ENCODE measurements at regions not wholly inside any gene's neighbourhood (a gene's known extent, or its start where the extent isn't known, plus 50 kb on each side); places are given as distances from the start of the nearest gene placed in this dataset.

DNA sequence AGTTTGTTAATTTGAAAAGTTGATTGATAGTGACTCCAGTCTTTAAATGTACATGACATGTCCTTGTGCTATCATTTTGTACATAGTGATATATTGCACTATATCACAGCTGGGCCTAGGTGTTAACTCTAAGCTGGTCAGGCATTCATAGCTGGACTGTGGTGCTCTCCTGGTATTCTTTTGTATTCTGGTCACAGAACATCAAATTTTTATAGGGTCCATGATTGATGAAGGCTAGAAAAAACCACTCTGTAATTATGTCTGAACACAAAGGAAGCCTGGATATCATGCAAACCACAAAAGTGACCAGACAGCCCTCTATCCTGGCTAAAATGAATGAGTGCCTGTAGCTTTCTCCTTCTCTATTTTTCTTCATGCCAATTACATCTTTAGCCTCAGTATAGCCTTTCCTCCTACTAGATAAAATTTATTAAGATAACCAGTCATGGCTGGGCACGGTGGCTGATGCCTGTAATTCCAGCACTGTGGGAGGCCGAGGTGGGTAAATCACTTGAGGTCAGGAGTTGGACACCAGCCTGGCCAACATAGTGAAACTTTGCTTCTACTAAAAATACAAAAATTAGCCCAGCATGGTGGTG, 134.9 kb upstream of the B3GALT2 start:
- no peaks in the 10 kb centered on the region for H3K4me1 ChIP-seq (ENCODE audit: insufficient read depth, low read length)
- no peak overlapping the region for H3K4me3 ChIP-seq (ENCODE audit: low read length)
- H3K9me3 ChIP-seq (ENCODE audit: low read depth, low read length) = peaks cover 13% of the 10 kb centered on the region
- no peaks in the 10 kb centered on the region for H3K27me3 ChIP-seq (ENCODE audit: insufficient read depth, low read length)

DNA sequence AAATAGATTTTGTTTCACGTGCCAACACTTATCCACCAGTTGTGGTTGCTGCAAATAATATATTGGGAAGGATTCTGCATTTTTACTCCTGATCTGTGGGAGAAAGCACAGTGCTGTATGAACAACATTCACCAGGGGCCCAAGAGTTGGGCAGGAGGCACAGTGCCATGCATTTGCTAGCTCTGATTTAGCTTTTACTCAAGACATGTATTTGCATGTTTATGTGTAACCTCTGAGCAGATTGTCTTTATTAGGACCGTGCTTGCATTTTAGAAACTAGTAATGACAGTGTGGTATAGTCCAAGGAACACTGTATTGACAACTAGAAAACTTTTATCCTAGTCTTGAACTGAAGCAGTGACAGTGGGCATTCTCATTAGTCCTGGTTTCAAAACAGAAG, 133.9 kb upstream of the B3GALT2 start:
- Histone ChIP-seq H3K4me3 (ENCODE audit: low read length) (no peak overlapping the region), H3K9me3 (ENCODE audit: low read depth, low read length) (peaks cover 13% of the 10 kb centered on the region), H3K4me1 (ENCODE audit: insufficient read depth, low read length) (no peaks in the 10 kb centered on the region), H3K27me3 (ENCODE audit: insufficient read depth, low read length) (no peaks in the 10 kb centered on the region)

DNA sequence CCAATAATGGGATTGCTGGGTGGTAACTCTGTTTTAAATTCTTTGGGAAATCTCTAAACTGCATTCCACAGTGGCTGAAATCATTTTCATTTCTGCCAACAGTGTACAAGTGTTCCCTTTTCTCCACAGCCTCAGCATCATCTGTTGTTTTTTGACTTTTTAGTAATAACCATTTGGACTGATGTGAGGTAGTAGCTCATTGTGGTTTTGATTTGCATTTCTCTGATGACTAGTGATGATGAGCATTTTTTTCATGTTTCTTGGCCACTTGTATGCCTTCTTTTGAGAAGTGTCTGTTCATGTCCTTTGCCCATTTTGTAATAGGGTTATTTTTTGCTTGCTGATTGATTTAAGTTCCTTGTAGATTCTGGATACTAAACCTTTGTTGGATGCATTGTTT, 131.9 kb upstream of the B3GALT2 start:
- H3K4me3 ChIP-seq (ENCODE audit: low read length) = no peak overlapping the region
- no peaks in the 10 kb centered on the region for H3K4me1 ChIP-seq (ENCODE audit: insufficient read depth, low read length)
- no peaks in the 10 kb centered on the region for H3K27me3 ChIP-seq (ENCODE audit: insufficient read depth, low read length)
- peaks cover 13% of the 10 kb centered on the region for H3K9me3 ChIP-seq (ENCODE audit: low read depth, low read length)

DNA sequence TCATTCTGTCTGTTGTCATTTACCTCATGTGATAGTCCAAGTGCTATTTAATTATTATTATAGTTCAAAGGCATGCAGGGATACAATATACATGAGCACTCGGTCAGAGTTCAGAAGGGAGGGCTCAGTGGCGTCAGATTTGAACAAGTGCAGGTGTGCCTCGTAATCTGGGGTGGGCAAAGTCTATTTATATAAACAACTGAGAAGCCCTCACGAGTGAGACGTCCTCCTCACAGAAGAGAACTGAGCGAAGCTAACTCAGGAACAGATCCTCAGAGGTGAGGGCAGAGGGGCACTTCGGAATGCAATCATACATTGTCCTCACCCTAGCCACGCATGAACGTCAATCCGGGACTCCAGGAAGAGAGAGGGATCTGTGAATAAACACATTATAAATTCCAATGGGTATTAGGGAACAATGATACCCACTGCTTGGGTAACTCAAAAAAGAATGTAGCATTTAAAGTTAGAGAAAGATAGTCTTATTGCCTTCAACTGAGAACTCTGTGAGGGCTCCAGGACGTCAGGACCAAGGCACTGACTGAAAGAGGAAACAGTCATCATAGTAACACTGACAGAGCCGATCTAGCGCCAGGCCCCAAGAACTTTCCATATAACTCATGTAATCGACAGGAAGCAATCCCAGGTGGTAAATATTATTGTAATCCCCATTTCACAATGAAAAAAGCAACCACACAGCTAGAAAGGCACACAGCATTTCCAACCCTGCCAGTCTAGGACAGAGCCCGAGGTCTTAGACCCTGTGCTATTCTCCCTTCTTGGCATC, 127.1 kb upstream of the B3GALT2 start:
- Histone ChIP-seq H3K27me3 (ENCODE audit: insufficient read depth, low read length) (no peaks in the 10 kb centered on the region), H3K4me3 (ENCODE audit: low read length) (no peak overlapping the region), H3K4me1 (ENCODE audit: insufficient read depth, low read length) (no peaks in the 10 kb centered on the region), H3K9me3 (ENCODE audit: low read depth, low read length) (peaks cover 3% of the 10 kb centered on the region)

DNA sequence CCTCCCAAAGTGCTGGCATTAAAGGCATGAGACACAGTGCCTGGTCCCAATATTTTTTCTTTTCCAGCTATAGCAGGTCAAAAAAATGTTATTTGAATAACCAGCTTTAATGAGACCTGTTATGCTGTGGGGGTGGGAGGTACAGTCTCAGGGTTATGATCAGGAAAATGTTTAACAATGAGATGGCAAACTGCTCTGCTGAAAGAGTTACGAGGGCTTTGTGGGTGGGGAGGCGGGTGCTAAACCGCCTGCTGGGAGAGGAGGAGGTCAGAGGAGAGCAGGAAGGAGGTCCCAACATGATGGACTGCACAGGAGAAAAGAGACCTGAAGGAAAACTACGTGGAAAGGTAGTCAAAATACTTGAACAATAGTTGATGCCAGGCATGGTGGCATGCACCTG, 126.0 kb upstream of the B3GALT2 start:
- Histone ChIP-seq H3K9me3 (ENCODE audit: low read depth, low read length) (no peaks in the 10 kb centered on the region), H3K4me3 (ENCODE audit: low read length) (no peak overlapping the region), H3K4me1 (ENCODE audit: insufficient read depth, low read length) (no peaks in the 10 kb centered on the region), H3K27me3 (ENCODE audit: insufficient read depth, low read length) (no peaks in the 10 kb centered on the region)

DNA sequence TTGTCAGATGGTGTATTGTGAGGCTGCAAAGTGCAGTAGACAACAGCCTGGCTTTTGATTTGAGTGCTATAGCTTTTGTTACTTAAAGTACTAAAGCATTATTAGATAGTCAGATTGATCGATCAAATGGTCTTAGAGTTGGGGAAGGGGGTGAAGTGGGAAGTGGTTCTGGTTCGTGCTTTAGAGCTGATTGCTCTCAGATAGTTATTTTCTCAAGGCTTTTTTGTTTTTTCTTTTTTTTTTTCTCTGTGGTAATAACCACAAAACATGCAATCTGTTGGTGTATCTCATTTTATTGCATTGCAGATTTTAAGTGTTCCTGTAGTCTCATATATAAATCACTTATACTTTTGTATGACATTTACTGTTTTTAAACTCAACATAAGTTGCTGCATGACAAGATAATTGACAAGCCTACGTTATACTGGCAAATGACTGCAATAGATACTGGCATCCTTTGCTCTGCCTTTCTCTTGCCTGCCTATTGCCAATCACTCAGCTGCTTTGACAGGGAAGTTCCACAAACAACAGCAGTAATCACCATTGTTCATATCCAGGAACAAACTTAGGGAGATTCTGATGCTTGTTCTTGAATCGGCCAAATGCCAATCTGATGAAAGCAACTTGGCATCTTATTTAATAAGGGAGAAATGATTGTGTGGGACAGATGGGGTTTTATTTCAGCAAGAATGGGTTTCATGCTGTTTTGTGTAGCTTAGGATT, 125.0 kb upstream of the B3GALT2 start:
- no peak overlapping the region for H3K4me3 ChIP-seq (ENCODE audit: low read length)
- H3K27me3 ChIP-seq (ENCODE audit: insufficient read depth, low read length) = no peaks in the 10 kb centered on the region
- H3K4me1 ChIP-seq (ENCODE audit: insufficient read depth, low read length) = no peaks in the 10 kb centered on the region

DNA sequence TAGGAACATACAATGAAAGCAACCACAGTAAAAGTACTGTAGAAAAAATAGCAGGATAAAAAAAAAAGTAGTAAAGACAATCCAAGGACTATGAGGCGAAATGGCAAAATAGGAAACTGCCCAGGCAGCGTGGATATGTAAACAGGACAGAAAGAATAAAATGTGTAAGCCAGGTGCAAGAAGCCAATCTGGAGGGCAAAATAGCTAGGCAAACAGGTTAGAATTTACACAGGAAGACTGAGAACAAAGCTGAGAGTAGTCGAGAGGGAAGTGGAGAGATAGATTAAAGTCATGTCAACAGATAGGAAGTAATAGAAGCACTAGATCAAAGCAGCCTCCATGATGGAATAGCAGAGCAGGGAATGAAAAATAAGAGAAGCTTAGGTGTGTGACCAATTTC, 124.2 kb upstream of the B3GALT2 start:
- Histone ChIP-seq H3K4me1 (ENCODE audit: insufficient read depth, low read length) (no peaks in the 10 kb centered on the region), H3K9me3 (ENCODE audit: low read depth, low read length) (no peaks in the 10 kb centered on the region), H3K27me3 (ENCODE audit: insufficient read depth, low read length) (no peaks in the 10 kb centered on the region), H3K4me3 (ENCODE audit: low read length) (no peak overlapping the region)

More for the DNA sequence above, 125.0 kb upstream of the B3GALT2 start:
- H3K9me3 ChIP-seq (ENCODE audit: low read depth, low read length) = no peaks in the 10 kb centered on the region

DNA sequence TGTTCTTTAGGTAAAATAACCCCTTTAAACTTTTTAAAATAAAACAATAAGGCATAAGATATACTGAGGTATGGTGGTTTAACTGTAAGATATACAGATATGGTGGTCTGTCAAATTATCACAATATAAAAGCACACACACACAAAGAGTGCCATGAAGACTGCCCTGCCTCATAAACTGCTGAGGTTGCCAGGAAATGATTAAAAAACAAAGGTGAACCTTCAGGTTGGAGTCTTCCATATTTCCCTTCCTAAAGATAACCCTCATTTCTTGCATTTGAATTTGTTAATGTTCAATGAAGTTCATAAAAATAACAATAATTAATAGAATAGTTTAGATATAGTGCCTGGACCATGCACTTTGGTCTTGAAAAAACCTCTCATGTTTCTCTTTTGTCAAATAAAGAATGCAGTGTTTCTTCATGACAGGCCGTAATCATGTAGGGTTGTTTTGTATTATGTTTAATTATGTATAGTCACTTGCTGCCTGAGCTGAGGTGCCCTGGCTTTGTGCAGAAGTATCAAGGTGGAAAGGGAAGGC, 123.6 kb upstream of the B3GALT2 start:
- Histone ChIP-seq H3K4me1 (ENCODE audit: insufficient read depth, low read length) (no peaks in the 10 kb centered on the region), H3K4me3 (ENCODE audit: low read length) (no peak overlapping the region), H3K9me3 (ENCODE audit: low read depth, low read length) (no peaks in the 10 kb centered on the region), H3K27me3 (ENCODE audit: insufficient read depth, low read length) (no peaks in the 10 kb centered on the region)

DNA sequence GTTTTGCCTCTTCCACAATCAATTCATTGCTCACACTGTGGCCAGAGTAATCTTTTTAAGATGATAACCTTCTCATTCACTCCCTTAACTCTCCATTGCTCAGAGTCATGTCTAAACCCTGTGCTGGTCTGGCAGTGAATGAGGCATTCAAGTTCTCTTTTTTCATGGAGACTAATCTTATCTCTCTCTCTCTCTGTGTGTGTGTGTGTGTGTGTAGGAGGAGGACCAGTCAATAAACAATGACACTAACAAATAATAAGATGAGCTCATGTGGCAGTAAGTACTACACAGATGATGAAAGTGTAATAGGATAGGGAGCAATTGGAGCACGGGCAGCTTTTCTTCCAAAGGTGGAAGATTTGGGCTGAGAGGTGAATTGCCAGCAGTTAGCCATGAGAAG, 122.0 kb upstream of the B3GALT2 start:
- Histone ChIP-seq H3K4me3 (ENCODE audit: low read length) (no peak overlapping the region), H3K9me3 (ENCODE audit: low read depth, low read length) (no peaks in the 10 kb centered on the region), H3K4me1 (ENCODE audit: insufficient read depth, low read length) (no peaks in the 10 kb centered on the region), H3K27me3 (ENCODE audit: insufficient read depth, low read length) (no peaks in the 10 kb centered on the region)

DNA sequence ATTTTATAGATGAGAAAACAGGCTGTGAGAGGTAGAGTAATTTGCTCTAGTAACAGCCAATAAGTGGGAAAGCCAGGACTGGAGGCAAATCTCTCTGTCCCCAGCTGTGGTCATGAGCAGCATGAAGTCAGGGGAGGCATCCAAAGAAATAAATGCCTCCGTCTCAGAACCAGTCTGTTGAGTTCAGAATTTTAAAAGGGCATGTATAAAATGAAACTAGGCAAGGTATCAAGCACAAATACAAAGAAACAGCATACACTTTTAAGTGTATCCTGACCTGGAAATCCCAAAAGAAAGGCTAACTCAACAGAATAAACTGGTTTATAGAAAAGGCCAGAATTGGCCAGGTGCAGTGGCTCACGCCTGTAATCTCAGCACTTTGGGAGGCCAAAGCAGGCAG, 120.0 kb upstream of the B3GALT2 start:
- Histone ChIP-seq H3K4me3 (ENCODE audit: low read length) (no peak overlapping the region), H3K9me3 (ENCODE audit: low read depth, low read length) (no peaks in the 10 kb centered on the region), H3K4me1 (ENCODE audit: insufficient read depth, low read length) (no peaks in the 10 kb centered on the region), H3K27me3 (ENCODE audit: insufficient read depth, low read length) (no peaks in the 10 kb centered on the region)

Data from mononuclear cell (primary cell).